ENCODE measurements at regions not wholly inside any gene's neighbourhood (a gene's known extent, or its start where the extent isn't known, plus 50 kb on each side); places are given as distances from the start of the nearest gene placed in this dataset.

DNA sequence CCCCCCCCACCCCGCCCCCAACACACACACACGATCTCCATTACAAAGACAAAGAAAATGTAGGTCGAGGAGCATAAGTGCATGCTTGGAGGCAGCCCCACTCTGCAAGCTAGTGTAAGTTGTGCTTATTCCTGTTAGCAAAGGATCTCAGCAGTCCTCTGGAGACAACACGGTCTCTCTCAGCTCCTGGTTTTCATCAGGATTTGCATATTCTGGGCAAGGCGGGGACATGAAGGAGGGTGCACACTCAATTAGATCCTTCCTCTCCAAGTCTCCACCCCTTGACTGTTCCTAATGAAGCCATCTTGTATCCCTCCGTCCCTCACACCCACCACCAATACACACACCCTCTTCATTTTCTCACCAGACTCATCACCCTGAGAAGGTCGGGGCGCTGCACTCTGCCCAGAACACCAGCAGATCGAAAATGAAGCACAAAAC is 63.8 kb downstream of the MRPL46 start:
- no peak for DNase-seq

GRCh38 chr15:88401996-88402656 is 65.1 kb downstream of the MRPL46 start:
- peak; percentile 14 to 57 for DNase-seq

DNA sequence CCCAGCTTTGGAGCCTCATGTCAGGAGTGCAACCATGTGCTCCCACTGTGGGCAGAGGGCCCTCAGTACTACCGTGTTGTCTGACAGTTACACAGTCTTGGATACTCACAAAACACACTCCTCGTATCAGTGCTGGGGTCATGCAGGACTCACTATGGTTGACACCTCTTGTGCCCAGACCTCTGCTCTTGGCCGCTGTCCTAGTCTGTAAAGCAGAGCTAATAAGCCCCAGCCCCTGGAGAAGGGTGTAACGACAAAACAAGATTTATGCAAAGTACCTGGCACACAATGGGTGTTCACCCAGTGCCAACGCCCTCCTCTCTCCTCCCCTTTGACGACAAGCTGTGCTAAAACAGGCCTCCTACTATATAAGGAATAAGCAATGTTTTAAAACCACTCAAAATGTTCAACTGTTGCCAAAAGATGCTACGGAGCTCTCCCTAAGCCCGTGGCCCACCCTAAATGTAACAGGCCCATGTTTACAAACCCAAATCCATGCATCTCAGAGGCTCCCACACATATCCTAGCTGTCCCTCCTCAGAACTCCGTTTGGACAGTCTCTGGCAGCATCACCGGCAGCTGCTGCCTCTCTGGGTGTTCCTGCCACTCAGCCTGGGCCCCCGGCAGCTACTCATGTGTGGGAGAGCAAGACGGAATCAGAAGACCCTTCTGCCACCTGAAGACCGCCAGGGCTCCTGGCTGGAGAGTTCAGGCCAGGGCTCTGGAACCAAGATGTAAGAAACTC is 65.8 kb downstream of the MRPL46 start:
- peak in 1 of 2 experiments; percentile 9 for DNase-seq

GRCh38 chr15:88400591-88401250 is 66.5 kb downstream of the MRPL46 start:
- DNase-seq, result no peak

DNA sequence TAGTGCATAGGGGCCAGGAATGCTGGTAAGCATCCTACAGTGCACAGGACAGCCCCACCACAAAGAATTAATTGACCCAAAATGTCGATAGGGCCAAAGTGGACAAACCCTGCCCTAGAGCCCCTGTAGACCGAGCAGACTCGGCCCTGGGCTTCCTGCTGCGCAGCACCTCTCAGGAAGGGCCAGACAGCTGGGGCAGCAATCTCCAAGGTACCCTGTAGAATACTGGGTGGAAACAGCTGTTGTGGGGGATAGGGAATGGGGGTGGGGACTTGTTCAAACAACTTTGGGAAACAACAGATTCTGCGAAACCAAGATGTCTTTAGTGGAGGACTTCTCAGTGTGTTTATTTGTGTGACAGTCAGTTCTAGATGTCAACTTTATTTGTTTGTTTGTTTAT is 67.1 kb downstream of the MRPL46 start:
- no peak for DNase-seq

GRCh38 chr15:88399021-88399685 is 68.0 kb downstream of the MRPL46 start:
- DNase-seq, result no peak

- no peak for DNase-seq
Measured at GRCh38 chr15:88398011-88398410, 69.2 kb downstream of the MRPL46 start.

- no peak for DNase-seq
Measured at GRCh38 chr15:88397506-88397905, 69.7 kb downstream of the MRPL46 start.

DNA sequence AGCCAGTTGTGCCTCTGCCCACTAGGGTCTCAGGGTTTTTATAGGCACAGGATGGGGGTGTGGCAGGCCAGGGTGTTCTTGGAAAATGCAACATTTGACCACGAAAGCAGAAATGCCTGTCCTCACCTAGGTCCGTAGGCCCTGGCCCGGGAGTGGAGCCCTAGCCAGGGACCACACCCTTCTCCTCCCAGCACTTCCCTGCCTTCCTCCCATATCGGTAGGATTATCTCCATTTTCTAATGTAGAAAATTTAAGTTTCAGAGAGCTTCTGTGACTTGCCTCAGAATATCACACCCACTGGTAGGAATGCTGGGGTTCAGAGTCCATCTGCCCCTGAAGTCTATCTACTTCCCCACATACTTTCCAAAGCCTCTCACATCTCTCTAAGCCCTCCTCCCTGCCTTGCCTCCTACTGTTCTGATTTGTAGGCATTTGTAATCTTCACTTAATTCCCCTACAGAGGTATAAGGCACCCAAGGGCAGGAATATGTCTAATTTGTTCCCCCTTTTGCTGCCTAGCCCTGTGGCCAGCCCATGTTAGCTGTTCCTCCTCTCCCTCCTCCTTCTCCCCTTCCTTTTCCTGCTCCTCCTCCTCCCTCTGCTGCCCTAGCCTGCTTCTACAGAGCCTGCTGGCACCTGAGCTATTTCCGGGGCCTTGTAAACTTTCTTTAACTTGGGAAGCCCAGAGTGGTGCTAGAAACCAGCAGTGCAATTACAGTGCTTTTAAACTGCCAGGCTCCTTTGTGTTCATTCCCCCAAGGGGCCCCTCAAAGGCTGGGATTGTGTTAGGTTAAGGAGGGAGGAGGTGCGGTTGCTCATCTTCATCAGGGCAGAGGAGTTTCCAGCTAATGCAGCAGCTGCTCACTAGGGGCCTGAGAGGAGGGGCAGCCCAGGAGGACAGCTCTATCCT is 71.1 kb downstream of the MRPL46 start:
- no peak for DNase-seq

DNA sequence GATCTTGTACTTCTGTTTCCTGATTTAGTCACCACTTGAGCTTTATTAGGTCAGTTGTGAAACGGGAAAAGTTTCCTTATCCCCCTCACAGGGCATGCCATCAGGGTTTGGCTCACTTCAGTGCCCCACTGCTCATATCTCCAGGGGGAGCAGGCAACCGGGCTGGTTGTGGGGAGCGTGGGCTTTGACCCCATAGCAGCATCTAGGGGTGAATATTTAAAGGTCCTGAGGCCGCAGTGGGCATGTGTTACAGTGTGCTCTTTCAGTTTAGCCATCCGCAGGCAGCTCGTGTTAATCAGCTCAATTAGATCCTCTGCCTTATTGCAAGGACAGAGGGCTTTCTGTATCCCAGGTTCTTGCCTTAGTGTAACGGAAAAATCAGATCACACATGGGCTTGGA is 71.9 kb downstream of the MRPL46 start:
- no peak for DNase-seq

DNA sequence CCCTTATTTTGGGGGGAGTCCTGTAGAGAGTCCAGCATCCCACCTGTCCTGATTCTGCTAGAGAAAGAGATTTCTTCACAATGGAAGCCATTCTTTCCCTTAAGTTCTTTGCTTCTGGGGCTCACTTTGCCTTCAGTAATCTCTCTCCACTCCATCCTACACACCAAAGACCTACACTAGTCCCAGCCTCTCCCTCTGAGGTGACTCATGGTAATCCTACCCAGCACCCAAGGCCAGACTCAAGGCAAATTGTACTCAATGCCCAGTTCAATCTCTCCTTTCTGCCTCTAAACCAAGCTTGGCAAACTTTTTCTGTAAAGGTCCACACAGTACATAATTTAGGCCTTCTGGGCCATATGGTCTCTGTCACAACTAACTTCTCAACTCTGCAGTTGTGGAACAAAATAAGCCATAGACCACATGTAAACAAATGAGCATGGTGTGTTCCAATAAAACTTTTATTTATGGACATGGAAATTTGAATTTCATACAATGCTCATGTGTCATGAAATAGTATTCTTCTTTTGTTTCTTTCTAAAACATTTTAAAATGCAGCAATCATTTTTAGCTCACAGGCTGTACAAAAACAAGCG is 72.5 kb downstream of the MRPL46 start:
- DNase-seq, result no peak

- DNase-seq, result no peak
Measured at GRCh38 chr15:88393719-88394519, 73.3 kb downstream of the MRPL46 start.

GRCh38 chr15:88391700-88392099 is 75.5 kb downstream of the MRPL46 start:
- DNase-seq, result no peak

DNA sequence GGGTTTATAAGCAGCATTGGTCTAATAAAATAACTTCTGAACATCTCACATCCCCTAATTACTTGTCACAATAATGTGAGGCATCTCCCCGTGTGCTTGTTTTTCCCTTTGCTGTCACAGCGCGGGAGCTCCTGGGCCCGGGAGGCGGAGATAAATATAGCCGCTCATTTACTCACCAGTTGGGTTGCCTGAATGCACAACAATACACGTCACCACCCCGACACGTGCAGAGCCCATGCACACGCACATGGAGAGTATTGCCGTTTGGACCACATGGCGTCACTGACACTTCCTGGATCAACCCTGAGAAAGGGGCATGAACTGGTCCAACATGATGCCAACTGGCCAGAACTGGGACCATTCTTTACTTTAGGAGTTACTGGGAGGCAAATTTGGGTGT is 76.2 kb downstream of the MRPL46 start:
- no peak for DNase-seq

GRCh38 chr15:88390164-88390901 is 76.9 kb downstream of the MRPL46 start:
- DNase-seq, result no peak

DNA sequence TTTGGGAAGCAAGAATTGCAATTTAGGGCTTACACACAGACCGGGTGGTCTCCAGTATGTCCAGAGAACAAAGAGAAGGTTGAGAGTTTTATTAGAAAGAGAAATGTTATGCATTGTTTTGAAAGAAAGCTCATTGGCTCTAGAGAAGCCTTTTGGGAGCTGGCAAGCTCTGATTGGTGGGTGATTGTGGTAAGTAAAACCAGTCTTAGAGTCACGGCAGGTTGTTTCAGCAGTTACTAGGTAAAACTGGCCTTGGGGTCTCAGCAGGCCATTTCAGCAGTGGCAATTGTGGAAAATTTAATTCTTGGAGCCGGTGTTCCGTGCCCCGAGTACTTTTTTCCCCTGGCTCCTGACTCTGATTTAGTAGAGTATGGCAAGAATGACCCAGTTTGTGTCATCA is 78.1 kb downstream of the MRPL46 start:
- DNase-seq, result no peak

DNA sequence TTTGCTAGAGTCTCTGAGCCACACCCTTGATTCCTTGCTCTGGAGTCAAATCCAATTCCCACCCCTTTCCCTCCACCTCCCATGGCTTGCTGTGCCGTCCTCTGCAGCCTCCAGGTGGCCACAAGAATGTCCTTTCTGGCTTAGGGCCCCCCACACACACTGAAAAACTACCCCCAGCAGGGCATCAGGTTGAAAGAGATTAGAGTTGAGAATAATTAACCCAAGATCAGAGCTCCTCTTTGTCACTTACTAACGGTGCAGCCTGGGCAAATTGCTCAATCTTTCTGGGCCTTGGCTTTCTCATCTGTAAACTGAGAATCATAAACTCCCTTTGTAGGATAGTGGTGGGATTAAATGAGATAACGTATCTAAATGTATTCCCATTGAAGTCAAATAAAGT is 78.5 kb downstream of the MRPL46 start:
- DNase-seq, result no peak

GRCh38 chr15:88385078-88385700 is 82.0 kb downstream of the MRPL46 start:
- DNase-seq, result no peak

GRCh38 chr15:88383354-88383753 is 83.8 kb downstream of the MRPL46 start:
- no peak for DNase-seq

DNA sequence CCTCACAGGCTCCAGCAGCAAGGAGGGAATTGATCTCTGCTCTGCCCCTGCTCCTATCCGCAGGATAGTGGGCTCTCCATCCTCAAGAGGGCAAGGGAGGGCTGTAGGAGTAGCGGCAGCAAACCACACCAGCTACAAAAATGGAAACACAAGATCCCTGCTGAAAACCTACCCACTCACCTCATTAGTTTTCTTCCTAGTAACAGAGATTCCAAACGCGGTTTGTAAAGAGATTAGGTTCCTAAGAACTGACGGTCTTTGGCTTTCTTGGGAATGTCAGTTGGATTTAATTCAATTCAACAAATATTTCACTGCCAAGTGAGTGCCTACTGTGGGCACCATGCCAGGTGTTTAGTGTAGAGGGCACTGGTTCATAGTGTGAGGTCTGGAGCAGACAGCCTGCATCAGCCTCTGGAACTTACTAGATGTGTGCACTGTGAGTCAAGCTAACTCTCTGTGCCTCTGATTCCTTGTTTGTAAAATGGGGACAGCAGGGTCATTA is 84.7 kb downstream of the MRPL46 start:
- DNase-seq, result no peak

All from SHP77 (cell line).